Lower leg skin (tissue), 4 donors: ENCODE measurements at regions not wholly inside any gene's neighbourhood (a gene's known extent, or its start where the extent isn't known, plus 50 kb on each side); places are given as distances from the start of the nearest gene placed in this dataset.

Source experiments
- DNase-seq, 2 donors: peaks; one replicate each; pipeline ENCODE4 v3.0.0-alpha.2; 2019; ENCODE audit warnings: low spot score in 2 of 2
- H3K4me3 ChIP-seq: fragments of 200-600 bp; sonication (generic); 2 replicates; pipeline ENCODE4 v1.5.1; 2017; ENCODE audit warnings: mild to moderate bottlenecking, low read depth; ENCODE audit not compliant: poor library complexity, severe bottlenecking
- CTCF ChIP-seq, 3 donors: fragments of 450-650 bp; IDR thresholded peaks; one replicate each; pipeline ENCODE4 v1.5.1; 2016; ENCODE audit warnings: antibody characterized with exemption in 3 of 3, mild to moderate bottlenecking in 3 of 3, moderate library complexity in 2 of 3
- POLR2A ChIP-seq, 2 donors: fragments of 450-650 bp; IDR thresholded peaks; one replicate each; pipeline ENCODE4 v1.6.1; 2016 to 2017; ENCODE audit warnings: antibody characterized with exemption in 2 of 2, mild to moderate bottlenecking in 1 of 2, moderate library complexity in 1 of 2
- WGBS, 2 donors: methylation state at CpG; one replicate each; pipeline ENCODE4 v1.1.5; 2018; 5-methylcytosine and 5-hydroxymethylcytosine counted together
- intact Hi-C: fragments of 100-400 bp; cut with DNase I; formaldehyde crosslinking; loops from one replicate; pipeline ENCODE4 v1.15.0; 2023; ENCODE audit warnings: low total_unique reads

GRCh38 chr5:110894805-110895204 lies 156.0 kb downstream of the SLC25A46 start:
- no peak for DNase-seq
- TF ChIP-seq POLR2A (IDR thresholded peaks at IDR 0.05) = no peak
- no peak for TF ChIP-seq CTCF (IDR thresholded peaks at IDR 0.05)
- 77 to 80% methylated on average over 8 of the region's 8 CpGs for WGBS, 2 donors
- H3K4me3 ChIP-seq = no peak overlapping the region
- intact Hi-C loops = no loop called here

- TF ChIP-seq CTCF (IDR thresholded peaks at IDR 0.05) (no peak), POLR2A (IDR thresholded peaks at IDR 0.05) (no peak)
- no peak overlapping the region for H3K4me3 ChIP-seq
- intact Hi-C loops = no loop called here
- DNase-seq = no peak
Observed at GRCh38 chr5:110896901-110897300, 158.1 kb downstream of the SLC25A46 start.

DNA sequence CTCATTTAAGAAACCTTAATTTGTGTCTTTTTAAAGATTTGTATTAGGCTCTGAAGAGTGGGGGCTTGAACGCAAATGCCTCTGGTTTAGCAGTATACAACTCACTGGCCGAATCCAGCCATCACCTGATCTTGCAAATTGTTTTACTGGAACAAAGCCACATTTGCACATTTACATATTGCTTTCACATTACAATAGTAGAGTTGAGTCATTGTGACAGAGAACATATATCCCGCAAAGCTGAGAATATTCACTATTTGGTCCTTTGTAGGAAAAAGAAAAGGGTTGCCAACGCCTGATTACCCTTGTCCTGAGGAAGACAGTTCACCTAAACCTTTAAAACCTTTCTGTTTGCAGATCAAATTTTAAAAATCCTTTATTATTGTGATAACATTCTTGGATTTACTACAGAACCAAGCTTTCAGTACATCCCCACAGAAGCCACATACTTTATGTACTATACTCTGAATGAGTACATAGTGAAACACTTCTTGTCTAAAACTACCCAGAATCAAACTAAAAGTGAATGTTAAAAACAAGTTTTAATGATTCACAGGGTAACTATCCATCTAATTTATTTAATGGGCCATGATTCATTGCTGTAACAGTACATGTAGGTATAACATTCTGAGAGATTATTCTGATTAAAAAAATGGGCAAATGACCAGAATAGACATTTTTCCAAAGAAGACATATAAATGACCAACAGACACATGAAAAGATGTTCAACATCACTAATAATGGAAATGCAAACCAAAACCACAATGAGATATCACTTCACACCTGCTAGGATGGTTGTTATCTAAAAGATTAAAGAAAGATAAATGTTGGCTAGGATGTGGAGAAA lies 161.0 kb downstream of the SLC25A46 start:
- no peak for DNase-seq
- WGBS, 2 donors = 59 to 69% methylated on average over 4 of the region's 4 CpGs
- no peak for TF ChIP-seq POLR2A (IDR thresholded peaks at IDR 0.05)
- TF ChIP-seq CTCF (IDR thresholded peaks at IDR 0.05) = no peak
- intact Hi-C loops = no loop called here
- no peak overlapping the region for H3K4me3 ChIP-seq

- intact Hi-C loops = no loop called here
- 56 to 64% methylated on average over 2 of the region's 2 CpGs for WGBS, 2 donors
- TF ChIP-seq CTCF (IDR thresholded peaks at IDR 0.05) = no peak
- no peak for TF ChIP-seq POLR2A (IDR thresholded peaks at IDR 0.05)
- no peak overlapping the region for H3K4me3 ChIP-seq
- DNase-seq = no peak
Observed at GRCh38 chr5:110900829-110901228, 162.0 kb downstream of the SLC25A46 start.

GRCh38 chr5:110903966-110904365 lies 165.2 kb downstream of the SLC25A46 start:
- TF ChIP-seq POLR2A (IDR thresholded peaks at IDR 0.05) (no peak), CTCF (IDR thresholded peaks at IDR 0.05) (no peak)
- DNase-seq = no peak
- WGBS, 2 donors = 87 to 89% methylated on average over 3 of the region's 3 CpGs
- intact Hi-C loops = no loop called here
- H3K4me3 ChIP-seq = no peak overlapping the region

DNA sequence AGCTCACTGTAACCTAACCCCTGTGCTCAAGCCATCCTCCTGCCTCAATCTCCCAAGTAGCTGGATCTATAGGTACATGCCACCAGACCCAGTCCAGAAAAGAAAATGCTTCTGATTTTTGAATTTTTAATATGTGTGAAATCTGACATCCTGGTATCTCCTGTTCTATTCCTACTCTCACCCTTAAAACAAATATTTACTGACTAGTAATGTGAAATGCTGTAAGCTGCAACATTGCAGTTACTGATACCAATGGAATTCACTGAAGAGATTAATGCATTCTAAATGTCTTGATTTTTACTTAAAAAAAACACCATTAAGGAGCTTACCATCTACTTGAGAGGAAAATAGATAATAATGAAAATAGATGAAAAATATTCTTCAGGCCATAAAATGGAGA lies 162.7 kb upstream of the TSLP start:
- DNase-seq = no peak
- TF ChIP-seq POLR2A (IDR thresholded peaks at IDR 0.05) (no peak), CTCF (IDR thresholded peaks at IDR 0.05) (no peak)
- H3K4me3 ChIP-seq = no peak overlapping the region
- intact Hi-C loops = no loop called here
